HFFc6 (cell line): ENCODE measurements at regions not wholly inside any gene's neighbourhood (a gene's known extent, or its start where the extent isn't known, plus 50 kb on each side); places are given as distances from the start of the nearest gene placed in this dataset.

Experiments
- DNase-seq: peaks from one replicate; pipeline ENCODE4 v3.0.0-alpha.2; 2018
- H3K27ac Mint-ChIP-seq: 2 replicates; pipeline ENCODE4 v1.8.0; 2020; ENCODE audit warnings: mild to moderate bottlenecking, mixed read lengths
- H3K27me3 Mint-ChIP-seq: 2 replicates; pipeline ENCODE4 v1.8.0; 2021; ENCODE audit warnings: mild to moderate bottlenecking, moderate library complexity, mixed read lengths; ENCODE audit not compliant: insufficient read depth
- H3K36me3 Mint-ChIP-seq: 2 replicates; pipeline ENCODE4 v1.8.0; 2021; ENCODE audit warnings: low read depth, mixed read lengths
- H3K4me1 Mint-ChIP-seq: 2 replicates; pipeline ENCODE4 v1.8.0; 2020; ENCODE audit warnings: low read depth, mixed read lengths
- H3K4me3 Mint-ChIP-seq: 2 replicates; pipeline ENCODE4 v1.8.0; 2020; ENCODE audit warnings: mild to moderate bottlenecking, moderate library complexity, mixed read lengths
- H3K9me3 Mint-ChIP-seq: 2 replicates; pipeline ENCODE4 v1.8.0; 2020; ENCODE audit warnings: mild to moderate bottlenecking, mixed read lengths
- CTCF ChIP-seq: fragments of 200-600 bp; sonication (generic); IDR thresholded peaks from 2 replicates; pipeline ENCODE4 v1.5.0; 2021; ENCODE audit warnings: antibody characterized with exemption, mild to moderate bottlenecking

DNA sequence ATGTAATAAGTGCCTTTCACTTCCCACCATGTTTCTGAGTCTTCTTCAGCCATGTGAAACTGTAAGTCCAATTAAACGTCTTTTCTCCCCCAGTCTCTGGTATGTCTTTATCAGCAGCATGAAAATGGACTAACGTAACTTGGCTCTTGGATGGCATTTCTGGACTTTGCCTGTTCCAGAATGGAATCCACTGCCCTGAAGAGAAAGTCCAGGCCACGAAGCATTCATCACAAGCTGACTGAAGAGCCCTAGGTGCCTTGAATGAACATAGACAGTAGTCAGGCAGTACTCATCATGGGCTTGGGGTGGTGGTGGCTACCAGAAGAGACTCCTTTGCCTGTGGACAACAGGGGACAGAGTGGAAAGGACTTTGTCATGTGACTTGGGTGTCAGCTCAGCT lies 1505.0 kb downstream of the SI start:
- Mint-ChIP-seq H3K36me3 (0 out of 2 replicates have a peak, but pooled peaks cover 5% of the 10 kb centered on the region), H3K27me3 (no peaks in the 10 kb centered on the region), H3K9me3 (peaks cover 34% of the 10 kb centered on the region), H3K27ac (no peak overlapping the region), H3K4me1 (no peaks in the 10 kb centered on the region), H3K4me3 (no peak overlapping the region)
- no peak for TF ChIP-seq CTCF
- DNase-seq = no peak

DNA sequence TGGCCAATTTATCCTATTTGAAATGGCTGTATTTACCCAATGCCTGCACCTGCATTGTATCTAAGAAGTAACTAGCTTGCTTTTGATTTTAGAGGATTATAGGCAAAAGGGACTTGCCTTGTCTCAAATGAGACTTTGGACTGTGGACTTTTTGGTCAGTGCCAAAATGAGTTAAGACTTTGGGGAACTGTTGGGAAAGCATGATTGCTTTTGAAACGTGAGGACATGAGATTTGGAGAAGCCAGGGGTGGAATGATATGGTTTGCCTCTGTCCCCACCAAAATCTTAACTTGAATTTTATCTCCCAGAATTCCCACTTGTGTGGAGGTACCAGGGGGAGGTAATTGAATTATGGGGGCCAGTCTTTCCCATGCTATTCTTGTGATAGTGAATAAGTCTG lies 1505.4 kb downstream of the SI start:
- Mint-ChIP-seq H3K36me3 (0 out of 2 replicates have a peak, but pooled peaks cover 5% of the 10 kb centered on the region), H3K4me1 (no peaks in the 10 kb centered on the region), H3K4me3 (no peak overlapping the region), H3K27ac (no peak overlapping the region), H3K27me3 (no peaks in the 10 kb centered on the region), H3K9me3 (peaks cover 34% of the 10 kb centered on the region)
- DNase-seq = no peak
- no peak for TF ChIP-seq CTCF

DNA sequence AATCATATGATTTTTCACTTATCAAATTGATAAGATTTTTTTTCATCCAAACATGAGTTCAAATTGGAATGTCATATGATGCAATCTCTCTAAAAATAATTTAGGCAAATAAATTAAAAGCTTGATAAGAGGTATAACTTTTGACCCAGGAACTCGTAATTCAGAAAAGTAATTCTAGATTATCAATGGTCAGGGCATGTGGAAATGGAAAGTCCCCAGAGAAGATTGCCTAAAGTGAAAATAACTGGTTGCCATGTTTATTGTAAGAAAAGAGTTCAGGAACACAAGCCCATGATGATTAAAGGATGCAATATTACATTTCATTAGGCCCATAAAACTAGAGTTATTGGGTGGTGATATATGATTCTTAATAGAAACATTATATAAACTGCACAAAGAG lies 1514.8 kb downstream of the SI start:
- Mint-ChIP-seq H3K27me3 (no peaks in the 10 kb centered on the region), H3K27ac (no peak overlapping the region), H3K4me3 (no peak overlapping the region), H3K9me3 (peaks cover 13% of the 10 kb centered on the region; the same call in 1 of the 2 replicates), H3K4me1 (no peaks in the 10 kb centered on the region), H3K36me3 (no peaks in the 10 kb centered on the region)
- TF ChIP-seq CTCF = no peak
- DNase-seq = no peak

GRCh38 chr3:163562625-163563024 lies 1515.7 kb downstream of the SI start:
- no peak for DNase-seq
- Mint-ChIP-seq H3K27me3 (no peaks in the 10 kb centered on the region), H3K27ac (no peak overlapping the region), H3K4me3 (no peak overlapping the region), H3K36me3 (no peaks in the 10 kb centered on the region), H3K9me3 (peaks cover 12% of the 10 kb centered on the region; the same call in 1 of the 2 replicates), H3K4me1 (no peaks in the 10 kb centered on the region)
- no peak for TF ChIP-seq CTCF

DNA sequence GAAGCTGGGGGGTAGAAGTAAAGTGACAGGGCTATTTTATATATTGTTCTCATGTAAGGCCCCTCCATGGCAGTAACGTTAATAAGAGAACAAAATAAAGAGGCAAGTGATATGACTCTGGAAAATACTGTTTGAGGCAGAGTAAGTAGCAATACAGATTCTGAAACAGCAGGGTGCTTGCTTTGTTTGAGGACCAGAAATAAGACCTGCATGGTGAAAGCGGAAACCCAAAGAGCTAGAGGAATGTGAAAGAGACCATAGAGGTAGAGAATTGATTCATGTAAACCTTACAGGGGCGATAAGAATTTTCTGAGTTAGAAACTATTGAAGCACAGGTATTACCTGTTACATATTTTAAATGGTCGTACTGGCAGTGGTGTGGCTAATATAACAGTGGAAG lies 1517.1 kb downstream of the SI start:
- no peaks in the 10 kb centered on the region for H3K27me3 Mint-ChIP-seq
- TF ChIP-seq CTCF = no peak
- no peak overlapping the region for H3K27ac Mint-ChIP-seq
- no peak overlapping the region for H3K4me3 Mint-ChIP-seq
- DNase-seq = no peak
- H3K9me3 Mint-ChIP-seq = peaks cover 10% of the 10 kb centered on the region; the same call in 1 of the 2 replicates
- no peaks in the 10 kb centered on the region for H3K36me3 Mint-ChIP-seq
- H3K4me1 Mint-ChIP-seq = no peaks in the 10 kb centered on the region

DNA sequence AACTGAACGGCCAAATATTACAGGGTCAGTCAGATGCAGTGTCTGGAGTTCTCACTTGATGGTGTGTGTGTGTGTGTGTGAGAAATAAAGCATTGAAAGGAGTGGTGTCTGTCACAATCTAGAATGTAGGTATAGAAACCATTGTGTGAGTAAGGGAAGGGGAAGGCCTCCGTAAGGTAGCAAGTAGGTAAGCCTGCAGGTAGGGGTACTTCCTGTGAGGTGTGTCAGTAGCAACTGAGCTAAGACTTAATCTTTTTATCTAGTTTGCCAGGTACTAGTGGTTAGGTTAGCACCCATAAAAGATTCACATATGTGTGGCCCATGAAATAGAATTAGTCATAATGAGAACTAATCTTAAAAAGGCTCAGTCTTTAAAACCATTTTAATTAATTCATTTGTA lies 1517.8 kb downstream of the SI start:
- no peaks in the 10 kb centered on the region for H3K27me3 Mint-ChIP-seq
- DNase-seq = no peak
- no peaks in the 10 kb centered on the region for H3K36me3 Mint-ChIP-seq

More for the DNA sequence above, 1517.8 kb downstream of the SI start:
- H3K27ac Mint-ChIP-seq = no peak overlapping the region
- no peak overlapping the region for H3K4me3 Mint-ChIP-seq
- H3K4me1 Mint-ChIP-seq = no peaks in the 10 kb centered on the region
- H3K9me3 Mint-ChIP-seq = peaks cover 10% of the 10 kb centered on the region; the same call in 1 of the 2 replicates
- TF ChIP-seq CTCF = no peak
